Fibroblast of lung (primary cell): ENCODE measurements at regions not wholly inside any gene's neighbourhood (a gene's known extent, or its start where the extent isn't known, plus 50 kb on each side); places are given as distances from the start of the nearest gene placed in this dataset.
"Not testable (repeated sequence)": the region's sequence is repeated elsewhere in the genome, so short reads cannot be mapped to it uniquely, and the experiment has no call there.

Experiments
- DNase-seq, 2 donors: peaks; one replicate each; pipeline versions ENCODE4 v3.0.0 to v3.0.0-alpha.2; 2010; ENCODE audit warnings: low read depth in 2 of 2
- H2AFZ ChIP-seq: 2 replicates; pipeline ENCODE4 v1.5.1; 2012; ENCODE audit warnings: low read length, control low read depth, inconsistent platforms
- H3K27ac ChIP-seq: 2 replicates; pipeline ENCODE4 v1.5.1; 2011; ENCODE audit warnings: low read length, control low read depth; ENCODE audit not compliant: insufficient read depth
- H3K27me3 ChIP-seq: 2 replicates; pipeline ENCODE4 v1.5.1; 2011; ENCODE audit warnings: mild to moderate bottlenecking, low read length; ENCODE audit not compliant: control insufficient read depth, insufficient read depth
- H3K36me3 ChIP-seq: 2 replicates; pipeline ENCODE4 v1.5.1; 2011; ENCODE audit warnings: low read length; ENCODE audit not compliant: control insufficient read depth, insufficient read depth
- H3K4me1 ChIP-seq: 2 replicates; pipeline ENCODE4 v1.5.1; 2011; ENCODE audit warnings: low read length; ENCODE audit not compliant: control insufficient read depth, insufficient read depth; ENCODE audit errors: extremely low read depth
- H3K4me2 ChIP-seq: 2 replicates; pipeline ENCODE4 v1.5.1; 2011; ENCODE audit warnings: low read length, control low read depth; ENCODE audit not compliant: insufficient read depth; ENCODE audit errors: extremely low read depth
- H3K4me3 ChIP-seq, 4 experiments: fragments of 200-600 bp in 1 of 4; sonication (generic) in 1 of 4; replicated peaks in 1 of 4; 2 replicates each; pipeline ENCODE4 v1.5.1; 2011 to 2016; ENCODE audit warnings: low read length in 4 of 4, low read depth in 3 of 4, mild to moderate bottlenecking in 3 of 4, control low read depth in 2 of 4, inconsistent platforms in 1 of 4, mixed read lengths in 1 of 4; ENCODE audit not compliant: insufficient read depth in 1 of 4; ENCODE audit errors: control extremely low read depth in 1 of 4
- H3K79me2 ChIP-seq: 2 replicates; pipeline ENCODE4 v1.5.1; 2012; ENCODE audit warnings: mild to moderate bottlenecking, low read length, inconsistent platforms; ENCODE audit not compliant: control insufficient read depth, insufficient read depth
- H3K9ac ChIP-seq: 2 replicates; pipeline ENCODE4 v1.5.1; 2011; ENCODE audit warnings: mild to moderate bottlenecking, low read length, control low read depth; ENCODE audit not compliant: insufficient read depth
- H3K9me3 ChIP-seq: 2 replicates; pipeline ENCODE4 v1.5.1; 2012; ENCODE audit warnings: low read depth, low read length; ENCODE audit not compliant: control insufficient read depth, insufficient read depth
- H4K20me1 ChIP-seq: 2 replicates; pipeline ENCODE4 v1.5.1; 2011; ENCODE audit warnings: low read length; ENCODE audit not compliant: control insufficient read depth, insufficient read depth; ENCODE audit errors: extremely low read depth
- EZH2 ChIP-seq: IDR thresholded peaks from 2 replicates; pipeline ENCODE4 v1.5.1; 2012; ENCODE audit warnings: low read length, control low read depth, mild to moderate bottlenecking; ENCODE audit errors: missing control alignments
- TF ChIP-seq, protein P1 (sequence below), 2 donors: IDR thresholded peaks in 1 of 2; conservative IDR thresholded peaks in 1 of 2; 1 replicate in 1 of 2; 2 replicates in 1 of 2; pipeline ENCODE4 v1.5.1; 2011 to 2012; ENCODE audit warnings: low read length in 2 of 2, control low read depth in 1 of 2, inconsistent platforms in 1 of 2, low read depth in 1 of 2, mild to moderate bottlenecking in 1 of 2

- no peaks in the 10 kb centered on the region for H3K79me2 ChIP-seq
- no peak for DNase-seq
- no peak overlapping the region for H3K27ac ChIP-seq
- no peak overlapping the region for H3K9ac ChIP-seq
- no peak overlapping the region for H3K4me2 ChIP-seq
- H3K27me3 ChIP-seq, result no peaks in the 10 kb centered on the region
- H3K4me3 ChIP-seq, result no peak overlapping the region
- H3K9me3 ChIP-seq, result no peaks in the 10 kb centered on the region
- H3K36me3 ChIP-seq, result no peaks in the 10 kb centered on the region
- no peaks in the 10 kb centered on the region for H3K4me1 ChIP-seq
- no peak for TF ChIP-seq EZH2
- TF ChIP-seq, protein P1, sequence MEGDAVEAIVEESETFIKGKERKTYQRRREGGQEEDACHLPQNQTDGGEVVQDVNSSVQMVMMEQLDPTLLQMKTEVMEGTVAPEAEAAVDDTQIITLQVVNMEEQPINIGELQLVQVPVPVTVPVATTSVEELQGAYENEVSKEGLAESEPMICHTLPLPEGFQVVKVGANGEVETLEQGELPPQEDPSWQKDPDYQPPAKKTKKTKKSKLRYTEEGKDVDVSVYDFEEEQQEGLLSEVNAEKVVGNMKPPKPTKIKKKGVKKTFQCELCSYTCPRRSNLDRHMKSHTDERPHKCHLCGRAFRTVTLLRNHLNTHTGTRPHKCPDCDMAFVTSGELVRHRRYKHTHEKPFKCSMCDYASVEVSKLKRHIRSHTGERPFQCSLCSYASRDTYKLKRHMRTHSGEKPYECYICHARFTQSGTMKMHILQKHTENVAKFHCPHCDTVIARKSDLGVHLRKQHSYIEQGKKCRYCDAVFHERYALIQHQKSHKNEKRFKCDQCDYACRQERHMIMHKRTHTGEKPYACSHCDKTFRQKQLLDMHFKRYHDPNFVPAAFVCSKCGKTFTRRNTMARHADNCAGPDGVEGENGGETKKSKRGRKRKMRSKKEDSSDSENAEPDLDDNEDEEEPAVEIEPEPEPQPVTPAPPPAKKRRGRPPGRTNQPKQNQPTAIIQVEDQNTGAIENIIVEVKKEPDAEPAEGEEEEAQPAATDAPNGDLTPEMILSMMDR (conservative IDR thresholded peaks at IDR 0.05 in 1 of 2, IDR thresholded peaks at IDR 0.05 in 1 of 2; ENCODE audit: low read depth in 1 of 2, low read length in 2 of 2), result no peak
- H2AFZ ChIP-seq, result no peak overlapping the region
- H4K20me1 ChIP-seq, result no peaks in the 10 kb centered on the region
These were observed 137.7 kb upstream of the FAT1 start for GRCh38 chr4:186861317-186861716.

DNA sequence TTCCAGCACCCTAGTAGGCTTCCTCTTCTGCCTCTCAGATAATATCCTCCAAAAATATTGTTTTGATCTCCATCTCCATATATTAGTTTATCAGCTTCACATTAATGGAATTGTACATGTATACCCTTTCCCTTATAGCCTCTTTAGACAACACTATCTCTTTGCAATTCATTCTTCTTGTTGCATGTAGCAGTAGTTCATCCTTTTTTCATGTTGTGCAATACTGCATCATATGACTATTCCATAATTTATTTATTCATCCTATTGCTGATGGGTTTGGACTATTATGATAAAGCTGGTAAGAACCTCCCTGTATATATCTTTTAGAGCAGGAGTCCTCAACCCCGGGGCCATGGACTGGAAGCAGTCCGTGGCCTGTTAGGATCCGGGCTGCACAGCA lies 148.2 kb upstream of the FAT1 start:
- Histone ChIP-seq H3K79me2 (no peaks in the 10 kb centered on the region), H3K4me3 (no peak overlapping the region), H4K20me1 (no peaks in the 10 kb centered on the region), H3K36me3 (no peaks in the 10 kb centered on the region), H3K9ac (no peak overlapping the region), H3K27me3 (no peaks in the 10 kb centered on the region), H2AFZ (no peak overlapping the region), H3K4me2 (no peak overlapping the region), H3K27ac (no peak overlapping the region), H3K4me1 (no peaks in the 10 kb centered on the region), H3K9me3 (no peaks in the 10 kb centered on the region)
- DNase-seq, result no peak
- TF ChIP-seq, protein P1 (conservative IDR thresholded peaks at IDR 0.05 in 1 of 2, IDR thresholded peaks at IDR 0.05 in 1 of 2; ENCODE audit: low read depth in 1 of 2, low read length in 2 of 2), result no peak
- TF ChIP-seq EZH2, result no peak

DNA sequence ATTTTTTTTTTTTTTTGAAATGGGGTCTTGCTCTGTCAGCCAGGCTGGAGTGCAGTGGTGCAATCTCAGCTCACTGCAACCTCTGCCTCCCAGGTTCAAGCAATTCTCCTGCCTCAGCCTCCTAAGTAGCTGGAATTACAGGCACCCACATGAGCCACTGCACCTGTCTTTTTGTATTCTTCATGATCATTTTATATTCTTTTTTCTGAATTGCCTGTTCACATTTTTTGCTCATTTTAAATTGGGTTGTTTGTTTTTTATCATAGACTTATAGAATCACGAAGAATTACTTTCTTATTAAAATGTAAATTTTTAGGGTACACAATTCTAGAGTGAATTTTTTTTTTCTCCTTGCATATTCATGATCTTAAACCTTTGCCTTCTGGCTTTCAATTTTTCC lies 149.4 kb upstream of the FAT1 start:
- not testable (repeated sequence) for H4K20me1 ChIP-seq, H3K4me3 ChIP-seq, DNase-seq, H3K4me2 ChIP-seq, H3K36me3 ChIP-seq, H3K4me1 ChIP-seq, H2AFZ ChIP-seq, H3K9me3 ChIP-seq, H3K9ac ChIP-seq, H3K27me3 ChIP-seq, H3K27ac ChIP-seq, H3K79me2 ChIP-seq

DNA sequence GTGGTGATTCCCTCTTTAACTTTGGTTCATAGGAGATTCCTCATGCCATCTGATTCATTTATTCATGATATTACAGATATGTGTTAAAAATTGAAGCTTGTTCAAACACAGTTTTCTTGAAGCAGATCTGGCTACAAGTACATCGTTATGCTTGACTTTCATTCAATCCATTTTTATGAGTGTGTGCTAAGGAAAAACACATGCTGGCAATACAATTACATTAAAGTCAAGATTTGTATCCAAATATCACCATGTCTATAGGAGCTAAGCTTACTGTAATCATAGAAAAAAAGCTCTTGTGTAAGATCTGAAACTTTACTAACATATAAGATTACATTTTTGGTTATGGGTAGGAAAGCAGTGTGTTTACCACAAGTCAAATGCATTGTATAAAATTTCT lies 151.8 kb upstream of the FAT1 start:
- Histone ChIP-seq H3K9me3 (no peaks in the 10 kb centered on the region), H3K9ac (no peak overlapping the region), H3K27me3 (no peaks in the 10 kb centered on the region), H3K4me1 (no peaks in the 10 kb centered on the region), H2AFZ (no peak overlapping the region), H3K4me2 (no peak overlapping the region), H3K79me2 (no peaks in the 10 kb centered on the region), H3K27ac (no peak overlapping the region), H3K36me3 (no peaks in the 10 kb centered on the region), H3K4me3 (no peak overlapping the region), H4K20me1 (no peaks in the 10 kb centered on the region)
- no peak for TF ChIP-seq EZH2
- TF ChIP-seq, protein P1 (conservative IDR thresholded peaks at IDR 0.05 in 1 of 2, IDR thresholded peaks at IDR 0.05 in 1 of 2; ENCODE audit: low read depth in 1 of 2, low read length in 2 of 2), result no peak
- DNase-seq, result no peak
